GM21381 (cell line): ENCODE measurements at regions not wholly inside any gene's neighbourhood (a gene's known extent, or its start where the extent isn't known, plus 50 kb on each side); places are given as distances from the start of the nearest gene placed in this dataset.
"Not testable (repeated sequence)": the region's sequence is repeated elsewhere in the genome, so short reads cannot be mapped to it uniquely, and the experiment has no call there.

Source experiments
- ATAC-seq: cut with Tn5 transposase; IDR thresholded peaks from one replicate; pipeline ENCODE4 v1.9.1; 2021; ENCODE audit warnings: mild to moderate bottlenecking, moderate library complexity; ENCODE audit not compliant: unreplicated experiment

DNA sequence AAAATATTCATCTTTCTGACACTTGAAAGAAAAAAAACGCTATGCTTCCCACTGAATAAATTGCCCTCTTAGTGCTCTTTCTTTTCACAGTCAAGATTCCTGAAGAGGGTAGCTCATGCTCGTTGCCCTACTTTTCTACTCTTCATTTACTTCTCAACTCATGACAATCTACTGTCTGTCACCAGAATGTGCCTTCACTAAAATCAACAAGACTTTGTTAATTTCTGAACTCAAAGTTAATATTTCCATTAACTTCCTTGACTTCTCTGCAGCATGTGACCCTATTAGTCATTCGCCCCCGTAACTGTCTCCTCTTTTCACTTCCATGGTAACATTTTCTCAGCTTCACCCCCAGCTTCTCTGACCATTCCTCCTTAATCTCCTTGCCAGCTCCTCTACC, 98.9 kb upstream of the MAPRE2 start:
- no peak for ATAC-seq

DNA sequence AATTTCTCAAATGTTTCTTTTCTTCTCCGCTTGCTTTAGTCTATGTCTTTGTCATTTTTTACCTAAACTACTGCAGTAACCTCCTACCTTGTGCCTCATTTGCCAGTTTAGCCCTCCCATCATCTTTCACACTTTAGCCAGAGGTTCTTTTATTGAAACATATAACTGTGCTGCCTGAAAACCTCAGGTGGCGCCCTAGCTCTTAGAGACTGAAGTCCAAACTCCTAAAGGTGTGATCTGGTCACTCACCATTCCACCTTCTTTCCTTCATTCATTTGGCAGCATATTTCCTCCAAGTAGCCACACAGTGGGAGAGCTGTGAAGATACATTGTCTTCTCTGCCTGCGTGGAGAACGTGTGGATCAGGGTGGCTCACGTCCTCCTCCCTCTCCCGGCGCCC, 98.2 kb upstream of the MAPRE2 start:
- ATAC-seq, result no peak

DNA sequence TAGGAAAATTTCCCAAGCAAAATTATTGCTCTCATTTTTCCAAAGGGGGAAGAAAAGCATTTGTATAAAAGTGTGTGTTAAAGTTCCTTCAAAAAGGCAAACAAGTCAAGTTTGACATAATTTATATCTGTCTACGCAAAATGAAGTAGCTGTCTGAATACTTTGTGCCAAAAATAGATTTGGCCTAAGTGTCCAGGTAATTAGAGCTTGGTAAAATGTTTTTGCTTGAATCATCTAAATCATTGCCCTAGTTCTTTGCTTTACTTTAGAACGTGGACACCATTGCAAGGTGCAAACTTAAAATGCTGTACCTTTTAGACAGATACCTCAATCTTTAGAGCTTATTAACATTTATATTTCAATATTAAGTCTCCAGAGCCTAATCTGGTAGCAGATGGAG, 97.6 kb upstream of the MAPRE2 start:
- no peak for ATAC-seq

DNA sequence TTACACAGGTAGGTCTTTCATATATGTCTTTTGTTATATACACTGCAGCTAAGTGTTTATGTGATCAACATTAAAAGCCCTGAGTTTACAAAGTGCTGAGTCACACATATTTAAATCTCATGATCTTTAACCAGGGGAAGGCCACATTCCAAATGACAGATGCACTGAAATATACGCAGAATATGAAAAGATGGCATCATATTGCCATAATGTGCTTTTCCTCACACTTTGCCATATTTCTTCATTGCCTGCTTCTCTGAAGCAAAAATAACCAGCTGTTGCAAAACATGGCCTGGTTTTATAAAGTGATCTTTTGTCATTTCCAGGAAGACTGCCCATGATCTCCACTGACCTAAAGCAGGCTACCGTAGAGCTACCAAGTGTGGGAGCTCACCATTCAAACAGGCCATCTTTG, 93.5 kb upstream of the MAPRE2 start:
- ATAC-seq, result no peak

DNA sequence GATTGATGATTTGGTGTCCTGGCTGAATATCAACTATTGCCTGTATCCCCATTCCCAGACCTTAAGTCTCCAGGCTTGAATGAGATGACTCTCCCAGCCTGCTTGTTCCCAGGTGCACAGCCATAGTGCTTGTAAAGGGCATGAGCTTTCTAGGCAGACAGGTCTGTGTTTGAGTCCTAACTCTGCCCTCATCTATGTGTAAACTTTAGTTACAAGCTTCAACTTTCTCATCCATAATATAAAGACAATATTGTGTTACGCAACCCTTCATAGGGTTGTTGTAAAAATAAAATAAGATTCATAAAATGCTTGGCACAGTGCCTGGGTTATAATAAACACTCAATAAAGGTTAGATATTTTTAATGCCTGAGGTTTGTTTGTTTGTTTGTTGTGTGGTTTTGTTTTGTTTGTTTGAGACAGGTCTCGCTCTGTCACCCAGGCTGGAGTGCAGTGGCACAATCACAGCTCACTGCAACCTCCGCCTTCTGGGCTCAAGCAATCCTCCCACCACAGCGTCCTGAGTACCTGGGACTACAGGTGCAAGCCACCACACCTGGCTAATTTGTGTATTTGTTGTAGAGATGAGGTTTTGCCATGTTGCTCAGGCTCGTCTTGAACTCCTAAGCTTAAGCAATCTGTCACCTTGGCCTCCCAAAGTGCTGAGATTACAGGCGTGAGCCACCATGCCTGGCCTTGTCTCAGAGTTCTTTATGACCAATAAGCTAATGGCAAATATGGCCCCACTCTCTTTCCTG, 89.4 kb upstream of the MAPRE2 start:
- no peak for ATAC-seq

DNA sequence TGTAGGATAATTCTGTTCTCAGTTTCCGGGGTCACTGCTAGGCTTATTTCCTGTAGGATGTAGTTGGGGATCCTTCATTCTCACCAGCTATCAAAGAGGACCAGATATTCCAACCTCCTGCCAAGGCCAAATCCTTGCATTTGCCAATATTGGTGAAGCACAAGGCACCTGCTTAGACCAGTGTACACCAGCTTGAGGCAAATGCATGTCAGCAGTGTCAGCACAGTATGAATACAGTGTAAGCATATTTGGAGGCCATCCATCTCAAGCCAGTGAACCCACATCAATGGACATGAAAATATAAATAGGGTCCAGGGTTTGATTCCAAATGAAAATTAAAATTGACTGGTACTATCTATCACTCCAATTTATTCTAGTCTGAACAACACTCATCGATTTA, 88.0 kb upstream of the MAPRE2 start:
- ATAC-seq, result no peak

DNA sequence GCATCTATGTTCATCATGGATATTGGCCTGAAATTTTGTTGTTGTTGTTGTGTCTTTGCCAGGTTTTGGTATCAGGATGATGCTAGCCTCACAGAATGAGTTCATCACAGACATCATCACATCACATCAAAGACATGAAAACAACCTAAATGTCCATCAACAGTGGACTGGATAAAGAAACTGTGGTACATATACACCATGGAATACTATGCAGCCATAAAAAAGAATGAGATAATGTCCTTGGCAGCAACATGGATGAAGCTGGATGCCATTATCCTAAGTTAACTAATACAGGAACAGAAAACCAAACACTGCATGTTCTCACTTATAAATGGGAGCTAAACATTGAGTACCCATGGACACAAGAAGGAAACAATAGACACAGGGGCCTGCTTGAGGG, 85.7 kb upstream of the MAPRE2 start:
- ATAC-seq, result not testable (repeated sequence)

DNA sequence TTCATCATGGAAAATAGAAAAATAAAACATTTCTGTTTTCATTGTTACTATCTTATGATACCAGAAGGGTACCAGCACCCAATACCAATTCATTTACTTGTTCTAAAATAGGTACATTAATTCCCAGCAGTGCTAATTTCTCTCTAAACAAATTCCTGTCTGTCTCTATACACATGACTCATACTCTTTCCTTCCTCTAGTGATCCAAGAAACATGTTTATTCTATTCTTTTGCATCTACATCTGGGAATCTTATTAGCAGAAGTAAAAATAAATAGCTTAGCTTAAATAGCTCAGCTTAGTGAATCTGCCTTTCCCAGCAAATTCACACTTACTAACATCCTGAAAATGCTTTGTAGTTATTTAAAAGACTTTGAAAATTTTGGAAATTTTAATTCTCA, 84.5 kb upstream of the MAPRE2 start:
- no peak for ATAC-seq

DNA sequence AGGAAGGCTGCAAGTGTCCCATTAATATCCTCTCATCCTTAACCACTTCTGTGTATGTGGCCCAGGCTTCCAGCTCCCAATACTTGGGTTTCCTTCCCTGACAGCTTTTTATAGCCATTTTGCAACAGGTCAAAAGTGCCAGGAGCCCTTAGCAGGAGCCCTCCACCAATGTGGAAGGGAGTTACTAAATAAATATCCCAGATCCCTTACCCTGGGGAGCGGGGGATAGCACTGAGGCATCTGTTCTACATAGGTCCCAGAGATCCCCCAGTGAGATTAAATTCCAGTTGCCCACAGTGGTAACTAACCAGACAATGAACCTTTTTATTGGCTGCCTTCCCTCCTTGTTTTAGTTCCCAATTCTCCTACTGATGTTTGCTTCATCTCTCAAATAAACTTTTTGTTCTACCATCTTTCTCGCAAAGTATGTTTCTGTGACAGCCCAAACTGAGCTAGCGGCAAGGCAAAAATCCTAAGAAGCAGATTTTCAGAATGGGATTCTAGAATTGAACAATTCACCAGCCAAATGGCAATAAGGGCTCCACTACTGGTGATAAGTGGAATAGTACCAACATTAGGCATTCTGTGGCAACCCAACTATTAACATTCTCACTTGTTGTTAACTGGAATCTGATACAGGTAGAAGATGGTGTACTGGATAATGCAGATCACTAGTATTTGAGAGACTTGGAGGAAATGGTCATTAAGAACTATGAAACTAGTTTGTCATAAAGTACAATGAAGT, 83.9 kb upstream of the MAPRE2 start:
- ATAC-seq, result no peak

DNA sequence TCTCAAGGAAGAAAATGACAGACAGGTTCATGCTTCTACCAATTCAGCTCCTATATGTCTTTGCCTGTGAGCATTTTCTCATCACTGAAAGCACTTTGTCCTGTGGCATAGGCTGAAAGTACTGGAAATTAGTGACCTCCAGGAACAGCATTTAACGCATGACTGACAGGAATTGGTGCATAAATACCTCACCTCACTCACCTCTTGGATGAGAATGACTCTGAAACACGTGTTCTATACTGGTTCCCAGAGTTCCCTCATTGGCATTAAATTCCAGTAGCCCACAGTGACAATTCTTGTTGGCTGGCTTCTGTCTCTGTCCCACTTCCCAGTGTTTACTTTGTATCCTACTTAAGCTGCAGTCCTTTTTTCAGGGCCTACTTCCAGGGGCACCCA, 83.4 kb upstream of the MAPRE2 start:
- no peak for ATAC-seq

DNA sequence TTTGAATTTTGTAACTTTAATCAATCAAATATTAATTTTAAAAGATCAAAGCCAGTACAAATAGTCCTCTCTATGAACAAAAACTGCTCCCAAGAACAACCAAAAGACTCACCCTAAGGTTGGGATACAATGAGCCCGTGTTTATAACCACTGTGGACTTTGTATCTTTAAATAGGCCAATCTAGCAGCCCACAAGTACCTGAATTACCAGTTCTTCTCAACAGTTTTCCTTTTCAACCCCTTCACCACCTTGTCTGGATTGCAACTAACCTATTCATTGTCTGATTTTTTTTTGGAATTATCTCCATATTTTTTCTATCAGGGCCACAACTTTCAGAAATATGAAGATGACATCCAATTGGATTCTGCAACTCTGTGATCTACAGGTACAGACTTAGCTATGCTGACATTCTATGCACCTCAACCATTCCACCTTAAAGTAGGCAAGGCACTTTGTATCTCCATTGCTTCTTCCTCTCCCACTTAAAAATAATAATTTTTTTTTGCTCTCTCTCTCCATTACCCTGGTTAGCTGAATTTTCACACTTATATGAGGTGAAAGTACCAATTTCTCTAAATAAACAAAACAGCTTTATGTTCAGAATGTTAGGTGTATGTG, 81.9 kb upstream of the MAPRE2 start:
- ATAC-seq, result no peak

DNA sequence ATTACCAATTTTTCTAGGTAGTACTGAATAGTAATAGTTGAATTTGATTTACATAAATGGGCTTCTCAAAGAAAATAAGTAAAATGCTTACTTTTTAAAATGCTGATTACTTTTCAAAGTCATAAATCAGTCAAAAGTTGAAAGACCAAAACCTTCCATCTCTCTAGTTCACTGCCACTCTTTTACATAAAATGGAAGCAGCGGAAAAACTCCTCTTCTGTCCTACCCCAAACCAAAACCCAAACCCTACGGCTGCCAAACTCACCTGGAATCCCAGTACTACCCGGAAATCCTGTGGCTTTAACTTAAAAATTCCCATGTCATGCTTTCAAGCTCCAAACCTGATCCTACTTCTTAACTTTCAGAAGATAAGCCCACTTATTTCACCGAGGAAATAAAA, 81.2 kb upstream of the MAPRE2 start:
- no peak for ATAC-seq

DNA sequence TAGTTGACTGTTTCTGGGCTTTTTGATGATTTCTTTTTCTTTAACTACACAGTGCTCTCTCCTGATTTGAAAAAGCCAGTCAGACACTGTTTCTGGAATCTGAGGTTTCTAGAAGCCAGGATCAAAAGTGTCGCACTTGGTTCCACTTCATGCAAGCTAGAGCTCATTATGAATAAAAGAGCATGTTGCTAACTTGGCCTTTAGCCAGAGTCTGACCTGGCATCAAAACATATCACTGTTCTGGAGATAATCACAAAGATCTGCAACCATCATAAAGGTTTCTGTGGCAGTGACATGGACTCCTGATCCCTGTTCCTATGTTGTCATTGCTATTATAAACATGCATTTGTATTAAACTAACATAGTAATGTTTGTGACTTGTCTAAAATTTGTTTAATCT, 76.1 kb upstream of the MAPRE2 start:
- ATAC-seq, result no peak

DNA sequence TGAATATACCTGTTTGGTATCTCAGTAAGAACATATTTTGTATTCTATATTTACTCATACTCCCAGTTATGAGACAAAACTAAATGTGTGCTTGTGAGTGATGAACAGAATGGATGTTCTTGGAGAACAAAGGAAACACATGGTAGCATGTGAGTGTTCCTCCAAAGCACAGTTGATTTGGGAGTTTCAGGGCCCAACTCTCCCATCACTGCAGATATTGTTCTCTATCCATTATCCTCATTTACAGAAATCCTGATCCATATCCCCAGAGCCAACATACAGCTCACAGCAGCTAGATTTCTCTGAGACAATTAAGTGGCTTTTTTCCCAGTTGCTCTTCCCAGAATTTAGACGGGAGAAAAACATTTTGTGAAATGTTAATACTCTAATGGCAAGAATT, 75.6 kb upstream of the MAPRE2 start:
- no peak for ATAC-seq

DNA sequence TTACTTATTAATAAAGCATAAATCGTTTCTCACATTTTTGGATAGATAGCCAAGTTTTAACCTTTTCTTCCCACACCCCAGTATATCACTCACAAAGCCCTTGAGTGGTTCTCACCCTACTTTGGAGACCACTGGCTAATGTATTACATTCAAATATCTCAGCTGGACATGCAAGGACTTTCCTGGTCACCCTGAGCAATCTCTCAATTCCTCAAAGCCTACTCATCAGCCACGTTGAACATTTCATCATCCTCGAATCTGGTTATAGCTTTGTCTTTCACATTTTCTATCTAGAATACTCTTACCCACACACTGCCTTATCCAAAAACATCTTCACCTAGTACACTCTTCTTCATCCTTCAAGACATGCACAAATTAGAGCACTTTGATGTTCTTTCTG, 71.1 kb upstream of the MAPRE2 start:
- no peak for ATAC-seq

DNA sequence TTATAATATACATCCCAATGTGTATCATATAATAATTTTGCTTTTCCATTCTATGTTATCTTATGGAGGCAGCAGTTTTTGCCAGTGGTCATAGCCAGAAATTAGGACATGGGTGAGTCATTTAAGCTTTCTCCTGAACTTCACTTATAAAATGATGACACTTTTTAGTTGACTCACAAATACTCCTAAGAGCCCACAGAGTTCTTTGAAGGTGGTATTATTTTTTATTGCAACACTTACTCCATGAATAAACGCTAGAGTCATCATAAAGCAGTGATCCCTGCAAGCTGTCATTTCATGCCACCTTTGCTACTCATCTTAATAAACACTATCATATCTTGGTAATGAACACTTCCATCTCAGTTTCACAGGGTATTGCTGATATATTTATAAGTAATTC, 69.9 kb upstream of the MAPRE2 start:
- no peak for ATAC-seq

DNA sequence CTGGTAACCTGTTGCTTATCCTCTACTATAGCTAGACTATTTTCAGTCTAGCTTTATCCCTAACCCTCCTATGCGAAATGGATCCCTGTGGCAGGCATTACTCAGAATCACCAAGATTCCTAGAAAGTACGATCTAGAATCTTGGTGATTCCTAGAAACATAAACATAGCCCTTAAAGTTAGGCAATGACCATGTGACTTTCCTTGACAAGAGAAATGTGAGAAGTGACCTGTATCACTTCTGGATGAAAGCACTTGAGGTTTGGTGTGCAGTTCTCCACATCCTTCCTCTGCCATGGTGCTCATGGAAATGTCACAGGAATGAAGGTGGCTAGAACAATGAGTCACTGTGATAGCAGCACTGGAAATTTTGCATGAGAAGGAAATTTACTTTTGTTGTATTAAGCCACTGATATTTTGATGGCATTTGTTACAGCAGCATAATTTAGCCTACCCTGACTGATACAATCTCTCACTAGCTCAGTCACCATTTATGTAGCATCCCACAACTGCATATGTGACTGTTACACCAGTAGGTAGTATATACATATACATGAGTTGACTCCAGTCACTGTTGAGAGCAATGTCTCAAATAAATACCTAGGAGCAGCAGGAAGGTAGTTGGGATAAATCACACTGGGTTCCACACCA, 68.3 kb upstream of the MAPRE2 start:
- no peak for ATAC-seq

DNA sequence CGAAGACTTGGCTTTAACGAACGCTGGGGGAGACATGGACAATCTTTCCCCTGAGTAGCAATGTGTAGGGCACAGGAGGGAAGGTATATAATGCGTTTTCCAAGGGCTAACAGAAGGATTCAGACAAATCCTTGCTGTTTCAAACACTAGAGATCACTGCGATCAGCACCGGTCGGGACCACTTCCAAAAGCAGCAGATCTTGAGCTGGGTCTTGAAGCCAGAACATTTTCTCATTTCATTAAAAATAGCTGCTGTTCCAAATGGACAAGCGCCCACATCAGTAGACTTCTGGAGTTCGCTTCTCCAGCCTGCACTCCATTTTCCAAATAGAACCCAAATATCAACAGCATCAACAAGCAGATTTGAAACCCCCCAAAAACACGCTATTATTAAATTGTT, 65.1 kb upstream of the MAPRE2 start:
- ATAC-seq, result no peak

DNA sequence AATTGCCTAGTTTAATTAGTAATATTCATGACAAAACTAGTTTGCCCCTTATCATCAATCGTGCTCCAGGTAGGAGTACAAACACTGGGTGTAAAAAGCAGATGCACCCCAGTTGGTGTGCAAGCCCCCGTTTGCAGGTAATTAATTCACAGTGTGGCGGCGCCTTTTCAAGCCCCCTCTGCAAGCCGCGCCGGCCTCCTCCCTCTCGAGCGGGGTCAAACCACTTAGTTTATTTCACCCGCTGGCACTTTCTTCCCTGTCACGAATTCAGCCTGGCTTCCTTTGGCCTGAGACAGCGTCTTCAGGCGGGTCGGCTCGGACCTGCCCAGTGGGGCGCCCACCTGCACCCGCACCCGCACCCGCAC, 64.7 kb upstream of the MAPRE2 start:
- peak; percentile 2 for ATAC-seq

DNA sequence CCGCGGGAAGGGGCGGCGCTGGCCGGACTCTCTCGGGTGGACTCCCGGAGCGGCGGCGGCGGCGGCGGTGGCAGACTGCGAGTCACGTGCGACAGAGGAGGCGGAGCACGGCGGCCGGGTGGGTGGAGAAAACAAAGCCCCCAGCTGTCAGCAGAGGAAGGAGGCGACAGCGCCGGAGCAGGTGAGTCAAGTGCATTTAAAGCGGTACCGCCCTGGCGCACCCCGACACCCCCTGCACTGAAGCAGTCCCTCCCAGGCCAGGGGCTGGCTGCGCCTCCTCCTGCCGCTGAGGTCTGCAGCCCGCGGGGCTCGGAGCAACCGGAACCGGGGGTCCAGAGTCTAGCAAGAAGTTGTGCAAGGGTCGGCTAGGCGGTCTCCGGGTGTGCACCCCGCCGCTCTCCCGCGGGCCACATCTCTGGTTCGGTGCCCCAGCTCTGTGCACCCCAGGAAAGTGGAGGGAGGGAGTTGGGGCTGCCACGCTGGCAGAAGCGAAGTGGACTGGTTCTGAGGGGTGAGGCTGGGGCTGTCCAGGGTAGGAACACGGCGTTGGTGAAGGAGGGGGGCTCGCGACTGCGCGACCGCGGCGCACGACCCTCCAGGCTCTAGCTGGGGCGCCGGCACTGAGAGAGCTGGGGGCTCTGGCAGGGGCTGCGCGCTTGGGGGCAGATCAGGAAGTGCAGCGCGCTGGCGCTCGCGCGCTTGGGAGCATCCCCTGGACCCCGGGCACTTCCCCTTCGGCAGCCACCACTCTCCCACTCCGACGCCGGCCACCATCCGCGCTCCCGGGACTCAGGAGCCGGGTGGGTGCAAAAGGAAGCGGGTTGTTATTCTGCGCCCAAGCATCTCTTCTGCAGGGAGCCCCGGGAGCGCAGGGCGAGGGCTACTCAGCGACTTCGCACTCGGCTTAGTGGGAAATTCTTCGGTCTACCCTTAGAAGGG, 64.0 kb upstream of the MAPRE2 start:
- ATAC-seq, result peak; percentile 62
